ENCODE measurements at regions not wholly inside any gene's neighbourhood (a gene's known extent, or its start where the extent isn't known, plus 50 kb on each side); places are given as distances from the start of the nearest gene placed in this dataset.

- no peak overlapping the region for H2AFZ ChIP-seq (ENCODE audit: low read depth, low read length)
- no TSS peak for BruUV-seq (replicated peaks)
- no peaks in the 10 kb centered on the region for H3K27me3 ChIP-seq (ENCODE audit: control insufficient read depth in 2 of 2, insufficient read depth in 2 of 2, low read length in 2 of 2)
- no peak for TF ChIP-seq FOS (IDR thresholded peaks at IDR 0.05; ENCODE audit: borderline replicate concordance, insufficient read depth, low read length)
- TF ChIP-seq EZH2 (IDR thresholded peaks at IDR 0.05; ENCODE audit: borderline replicate concordance, low read depth, low read length, severe bottlenecking) = no peak
- no peak for TF ChIP-seq POLR2AphosphoS5 (IDR thresholded peaks at IDR 0.05; ENCODE audit: insufficient read depth, low read depth, low read length)
- no peak for TF ChIP-seq CTCF (IDR thresholded peaks at IDR 0.05; ENCODE audit: extremely low read depth in 1 of 2, insufficient read depth in 1 of 2, low read depth in 1 of 2, low read length in 2 of 2)
- no peak for TF ChIP-seq MYC (IDR thresholded peaks at IDR 0.05; ENCODE audit: low read depth, low read length)
- TF ChIP-seq GATA2 (IDR thresholded peaks at IDR 0.05; ENCODE audit: insufficient read depth, insufficient read length, low read depth, low read length) = no peak
- TF ChIP-seq, protein P1, sequence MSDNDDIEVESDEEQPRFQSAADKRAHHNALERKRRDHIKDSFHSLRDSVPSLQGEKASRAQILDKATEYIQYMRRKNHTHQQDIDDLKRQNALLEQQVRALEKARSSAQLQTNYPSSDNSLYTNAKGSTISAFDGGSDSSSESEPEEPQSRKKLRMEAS (IDR thresholded peaks at IDR 0.05; ENCODE audit: insufficient read depth, insufficient read length) = no peak
- no peak for TF ChIP-seq POLR2A (IDR thresholded peaks at IDR 0.05; ENCODE audit: low read depth, low read length)
- no peak for TF ChIP-seq JUN (IDR thresholded peaks at IDR 0.05; ENCODE audit: borderline replicate concordance, insufficient read depth, insufficient read length, low read depth)
- no peaks in the 10 kb centered on the region for H3K9me1 ChIP-seq (replicated peaks; ENCODE audit: control insufficient read depth, extremely low read depth, insufficient read depth, low read length)
- no peak overlapping the region for H3K27ac ChIP-seq (ENCODE audit: insufficient read depth, low read depth, low read length)
- no peak overlapping the region for H3K9ac ChIP-seq (replicated peaks; ENCODE audit: extremely low read depth, insufficient read depth, low read length)
- FAIRE-seq (no peak), DNase-seq (ENCODE audit: low read depth, low spot score) (no peak)
- no peak overlapping the region for H3K4me2 ChIP-seq (ENCODE audit: insufficient read depth, low read length)
- ChIA-PET CTCF (no interaction called here), POLR2A (no interaction called here)
- no peaks in the 10 kb centered on the region for H3K4me1 ChIP-seq (ENCODE audit: control insufficient read depth, extremely low read depth, insufficient read depth, low read length)
- no peaks in the 10 kb centered on the region for H3K79me2 ChIP-seq (ENCODE audit: control insufficient read depth, insufficient read depth, low read length)
- no peaks in the 10 kb centered on the region for H3K9me3 ChIP-seq (replicated peaks; ENCODE audit: control insufficient read depth, insufficient read depth, low read length)
- no peaks in the 10 kb centered on the region for H3K36me3 ChIP-seq (ENCODE audit: control insufficient read depth in 2 of 2, extremely low read depth in 1 of 2, insufficient read depth in 2 of 2, low read length in 2 of 2)
- H3K4me3 ChIP-seq (replicated peaks in 1 of 3; ENCODE audit: insufficient read depth in 1 of 3, low read depth in 1 of 3, low read length in 3 of 3) = no peak overlapping the region
- intact Hi-C loops (cut with micrococcal nuclease) (no loop called here), dilution Hi-C loops (cut with MboI; ENCODE audit: extremely low pct_ligation_motif_present, low sequenced_read_pairs) (no loop called here)
- no peaks in the 10 kb centered on the region for H4K20me1 ChIP-seq (replicated peaks; ENCODE audit: control insufficient read depth, extremely low read depth, insufficient read depth, low read length)
These were observed 740.6 kb downstream of the KCNT2 start for GRCh38 chr1:195867638-195868037.
